IMR-90 (cell line): ENCODE measurements at regions not wholly inside any gene's neighbourhood (a gene's known extent, or its start where the extent isn't known, plus 50 kb on each side); places are given as distances from the start of the nearest gene placed in this dataset.

Experiments used
- CEBPB ChIP-seq: IDR thresholded peaks from 2 replicates; pipeline ENCODE4 v1.6.1; 2012; ENCODE audit warnings: low read depth, low read length, improper control_type of control experiment
- MAZ ChIP-seq: IDR thresholded peaks from 2 replicates; pipeline ENCODE4 v1.6.1; 2012; ENCODE audit warnings: low read depth, mild to moderate bottlenecking, low read length, improper control_type of control experiment, moderate library complexity, borderline replicate concordance
- POLR2A ChIP-seq: IDR thresholded peaks from 2 replicates; pipeline ENCODE4 v1.6.1; 2012; ENCODE audit warnings: mild to moderate bottlenecking, low read depth, low read length
- RAD21 ChIP-seq: IDR thresholded peaks from 2 replicates; pipeline ENCODE4 v1.6.1; 2012; ENCODE audit warnings: low read length, improper control_type of control experiment
- RCOR1 ChIP-seq: IDR thresholded peaks from 2 replicates; pipeline ENCODE4 v1.6.1; 2012; ENCODE audit warnings: mild to moderate bottlenecking, low read length, improper control_type of control experiment; ENCODE audit not compliant: insufficient replicate concordance
- TF ChIP-seq, protein P1 (sequence below): conservative IDR thresholded peaks from 2 replicates; pipeline ENCODE4 v1.5.1; 2012; ENCODE audit warnings: mild to moderate bottlenecking, low read depth, low read length, improper control_type of control experiment
- TF ChIP-seq, protein P2 (sequence below): fragments of 150-350 bp; IDR thresholded peaks from 2 replicates; pipeline ENCODE4 v1.6.1; 2016; ENCODE audit warnings: low read depth, mild to moderate bottlenecking, low read length, moderate library complexity, borderline replicate concordance
- TF ChIP-seq, protein P3 (sequence below): fragments of 150-350 bp; IDR thresholded peaks from 2 replicates; pipeline ENCODE4 v1.6.1; 2017; ENCODE audit warnings: mild to moderate bottlenecking, antibody characterized with exemption, low read length, low read depth

DNA sequence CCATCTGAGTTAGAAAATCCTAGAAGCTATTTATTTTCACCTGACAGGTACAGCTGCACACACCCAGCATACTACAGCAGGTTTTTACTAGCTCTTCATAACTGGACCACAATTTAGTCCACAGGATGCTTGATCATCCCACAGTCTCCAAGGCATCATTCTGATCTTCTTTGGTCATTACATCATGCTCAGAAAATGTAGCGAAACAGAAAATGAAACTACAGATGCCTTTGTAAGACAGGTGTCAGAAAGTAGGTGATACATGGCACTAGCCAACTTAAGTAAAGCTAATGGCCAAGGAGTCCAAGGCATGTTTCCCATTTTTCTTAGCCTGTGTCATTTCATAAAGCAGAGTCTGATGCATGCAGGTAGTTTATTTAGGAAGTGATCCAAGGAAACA lies 102.3 kb downstream of the HTR1B start:
- TF ChIP-seq, protein P1, sequence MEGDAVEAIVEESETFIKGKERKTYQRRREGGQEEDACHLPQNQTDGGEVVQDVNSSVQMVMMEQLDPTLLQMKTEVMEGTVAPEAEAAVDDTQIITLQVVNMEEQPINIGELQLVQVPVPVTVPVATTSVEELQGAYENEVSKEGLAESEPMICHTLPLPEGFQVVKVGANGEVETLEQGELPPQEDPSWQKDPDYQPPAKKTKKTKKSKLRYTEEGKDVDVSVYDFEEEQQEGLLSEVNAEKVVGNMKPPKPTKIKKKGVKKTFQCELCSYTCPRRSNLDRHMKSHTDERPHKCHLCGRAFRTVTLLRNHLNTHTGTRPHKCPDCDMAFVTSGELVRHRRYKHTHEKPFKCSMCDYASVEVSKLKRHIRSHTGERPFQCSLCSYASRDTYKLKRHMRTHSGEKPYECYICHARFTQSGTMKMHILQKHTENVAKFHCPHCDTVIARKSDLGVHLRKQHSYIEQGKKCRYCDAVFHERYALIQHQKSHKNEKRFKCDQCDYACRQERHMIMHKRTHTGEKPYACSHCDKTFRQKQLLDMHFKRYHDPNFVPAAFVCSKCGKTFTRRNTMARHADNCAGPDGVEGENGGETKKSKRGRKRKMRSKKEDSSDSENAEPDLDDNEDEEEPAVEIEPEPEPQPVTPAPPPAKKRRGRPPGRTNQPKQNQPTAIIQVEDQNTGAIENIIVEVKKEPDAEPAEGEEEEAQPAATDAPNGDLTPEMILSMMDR, result no peak
- TF ChIP-seq MAZ (no peak), RCOR1 (no peak), CEBPB (no peak), POLR2A (no peak), RAD21 (no peak)
- TF ChIP-seq, protein P2, sequence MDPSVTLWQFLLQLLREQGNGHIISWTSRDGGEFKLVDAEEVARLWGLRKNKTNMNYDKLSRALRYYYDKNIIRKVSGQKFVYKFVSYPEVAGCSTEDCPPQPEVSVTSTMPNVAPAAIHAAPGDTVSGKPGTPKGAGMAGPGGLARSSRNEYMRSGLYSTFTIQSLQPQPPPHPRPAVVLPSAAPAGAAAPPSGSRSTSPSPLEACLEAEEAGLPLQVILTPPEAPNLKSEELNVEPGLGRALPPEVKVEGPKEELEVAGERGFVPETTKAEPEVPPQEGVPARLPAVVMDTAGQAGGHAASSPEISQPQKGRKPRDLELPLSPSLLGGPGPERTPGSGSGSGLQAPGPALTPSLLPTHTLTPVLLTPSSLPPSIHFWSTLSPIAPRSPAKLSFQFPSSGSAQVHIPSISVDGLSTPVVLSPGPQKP, result no peak
- TF ChIP-seq, protein P3, sequence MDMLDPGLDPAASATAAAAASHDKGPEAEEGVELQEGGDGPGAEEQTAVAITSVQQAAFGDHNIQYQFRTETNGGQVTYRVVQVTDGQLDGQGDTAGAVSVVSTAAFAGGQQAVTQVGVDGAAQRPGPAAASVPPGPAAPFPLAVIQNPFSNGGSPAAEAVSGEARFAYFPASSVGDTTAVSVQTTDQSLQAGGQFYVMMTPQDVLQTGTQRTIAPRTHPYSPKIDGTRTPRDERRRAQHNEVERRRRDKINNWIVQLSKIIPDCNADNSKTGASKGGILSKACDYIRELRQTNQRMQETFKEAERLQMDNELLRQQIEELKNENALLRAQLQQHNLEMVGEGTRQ, result no peak
